ENCODE measurements at regions not wholly inside any gene's neighbourhood (a gene's known extent, or its start where the extent isn't known, plus 50 kb on each side); places are given as distances from the start of the nearest gene placed in this dataset.

GRCh38 chr9:105858877-105859276 lies 164.5 kb downstream of the TMEM38B start:
- TF ChIP-seq NFIC (IDR thresholded peaks at IDR 0.05): no peak
- TF ChIP-seq TCF12 (IDR thresholded peaks at IDR 0.05; ENCODE audit: low read depth): no peak
- TF ChIP-seq EGR1 (IDR thresholded peaks at IDR 0.05): no peak
- no peak for TF ChIP-seq EP300 (IDR thresholded peaks at IDR 0.05; ENCODE audit: borderline replicate concordance)
- TF ChIP-seq YY1 (IDR thresholded peaks at IDR 0.05; ENCODE audit: low read depth): no peak
- TF ChIP-seq, protein P1, sequence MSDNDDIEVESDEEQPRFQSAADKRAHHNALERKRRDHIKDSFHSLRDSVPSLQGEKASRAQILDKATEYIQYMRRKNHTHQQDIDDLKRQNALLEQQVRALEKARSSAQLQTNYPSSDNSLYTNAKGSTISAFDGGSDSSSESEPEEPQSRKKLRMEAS (IDR thresholded peaks at IDR 0.05): no peak
- TF ChIP-seq CEBPB (IDR thresholded peaks at IDR 0.05): no peak
- no peak for TF ChIP-seq TAF1 (IDR thresholded peaks at IDR 0.05; ENCODE audit: low read depth)
- TF ChIP-seq TEAD4 (IDR thresholded peaks at IDR 0.05): no peak
- TF ChIP-seq FOXM1 (IDR thresholded peaks at IDR 0.05; ENCODE audit: borderline replicate concordance, low read depth): no peak
- TF ChIP-seq CREB1 (IDR thresholded peaks at IDR 0.05; ENCODE audit: low read depth): no peak
- TF ChIP-seq USF1 (IDR thresholded peaks at IDR 0.05): no peak
- no peak for TF ChIP-seq RAD21 (IDR thresholded peaks at IDR 0.05; ENCODE audit: low read depth)
- TF ChIP-seq ZBTB7A (IDR thresholded peaks at IDR 0.05; ENCODE audit: low read depth): no peak

DNA sequence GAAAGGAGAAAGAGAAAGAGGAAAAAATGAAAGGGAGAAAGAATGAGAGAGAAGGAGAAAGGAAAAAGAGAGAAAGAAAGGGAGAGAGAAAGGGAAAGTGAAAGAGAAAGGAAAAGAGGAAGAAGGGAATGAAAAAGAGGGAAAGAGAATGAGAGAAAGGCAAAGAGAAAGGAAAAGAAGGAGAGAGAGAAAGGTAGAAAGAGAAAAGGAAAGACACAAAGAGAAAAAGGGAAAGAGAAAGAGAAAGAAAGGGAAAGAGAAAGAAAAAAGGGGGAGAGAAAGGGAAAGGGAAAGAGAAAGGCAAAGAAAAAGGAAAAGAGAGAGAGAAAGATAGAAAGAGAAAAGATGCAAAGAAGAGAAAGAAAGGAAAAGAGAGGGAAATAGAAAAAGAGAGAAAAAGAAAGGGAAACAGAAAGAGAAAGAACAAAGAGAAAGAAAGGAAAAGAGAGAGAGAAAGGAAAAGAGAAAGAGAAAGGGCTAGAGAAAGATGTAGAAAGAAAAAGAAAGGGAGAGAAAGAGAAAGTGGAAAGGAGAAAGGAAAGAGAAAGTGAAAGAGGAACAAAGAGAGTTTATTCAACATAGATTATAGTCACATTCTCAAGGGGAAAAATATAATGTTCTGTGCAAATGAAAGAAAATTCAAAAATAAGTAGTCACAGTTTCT lies 165.2 kb downstream of the TMEM38B start:
- no peak for TF ChIP-seq ZBTB7A (IDR thresholded peaks at IDR 0.05; ENCODE audit: low read depth)
- TF ChIP-seq YY1 (IDR thresholded peaks at IDR 0.05; ENCODE audit: low read depth): no peak
- TF ChIP-seq NFIC (IDR thresholded peaks at IDR 0.05): no peak

GRCh38 chr9:105860516-105860915 lies 166.2 kb downstream of the TMEM38B start:
- TF ChIP-seq CEBPB (IDR thresholded peaks at IDR 0.05): no peak
- TF ChIP-seq TAF1 (IDR thresholded peaks at IDR 0.05; ENCODE audit: low read depth): no peak
- TF ChIP-seq, protein P2, sequence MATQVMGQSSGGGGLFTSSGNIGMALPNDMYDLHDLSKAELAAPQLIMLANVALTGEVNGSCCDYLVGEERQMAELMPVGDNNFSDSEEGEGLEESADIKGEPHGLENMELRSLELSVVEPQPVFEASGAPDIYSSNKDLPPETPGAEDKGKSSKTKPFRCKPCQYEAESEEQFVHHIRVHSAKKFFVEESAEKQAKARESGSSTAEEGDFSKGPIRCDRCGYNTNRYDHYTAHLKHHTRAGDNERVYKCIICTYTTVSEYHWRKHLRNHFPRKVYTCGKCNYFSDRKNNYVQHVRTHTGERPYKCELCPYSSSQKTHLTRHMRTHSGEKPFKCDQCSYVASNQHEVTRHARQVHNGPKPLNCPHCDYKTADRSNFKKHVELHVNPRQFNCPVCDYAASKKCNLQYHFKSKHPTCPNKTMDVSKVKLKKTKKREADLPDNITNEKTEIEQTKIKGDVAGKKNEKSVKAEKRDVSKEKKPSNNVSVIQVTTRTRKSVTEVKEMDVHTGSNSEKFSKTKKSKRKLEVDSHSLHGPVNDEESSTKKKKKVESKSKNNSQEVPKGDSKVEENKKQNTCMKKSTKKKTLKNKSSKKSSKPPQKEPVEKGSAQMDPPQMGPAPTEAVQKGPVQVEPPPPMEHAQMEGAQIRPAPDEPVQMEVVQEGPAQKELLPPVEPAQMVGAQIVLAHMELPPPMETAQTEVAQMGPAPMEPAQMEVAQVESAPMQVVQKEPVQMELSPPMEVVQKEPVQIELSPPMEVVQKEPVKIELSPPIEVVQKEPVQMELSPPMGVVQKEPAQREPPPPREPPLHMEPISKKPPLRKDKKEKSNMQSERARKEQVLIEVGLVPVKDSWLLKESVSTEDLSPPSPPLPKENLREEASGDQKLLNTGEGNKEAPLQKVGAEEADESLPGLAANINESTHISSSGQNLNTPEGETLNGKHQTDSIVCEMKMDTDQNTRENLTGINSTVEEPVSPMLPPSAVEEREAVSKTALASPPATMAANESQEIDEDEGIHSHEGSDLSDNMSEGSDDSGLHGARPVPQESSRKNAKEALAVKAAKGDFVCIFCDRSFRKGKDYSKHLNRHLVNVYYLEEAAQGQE (IDR thresholded peaks at IDR 0.05; ENCODE audit: low read depth): no peak
- no peak for TF ChIP-seq ZBTB7A (IDR thresholded peaks at IDR 0.05; ENCODE audit: low read depth)
- TF ChIP-seq USF1 (IDR thresholded peaks at IDR 0.05): no peak

DNA sequence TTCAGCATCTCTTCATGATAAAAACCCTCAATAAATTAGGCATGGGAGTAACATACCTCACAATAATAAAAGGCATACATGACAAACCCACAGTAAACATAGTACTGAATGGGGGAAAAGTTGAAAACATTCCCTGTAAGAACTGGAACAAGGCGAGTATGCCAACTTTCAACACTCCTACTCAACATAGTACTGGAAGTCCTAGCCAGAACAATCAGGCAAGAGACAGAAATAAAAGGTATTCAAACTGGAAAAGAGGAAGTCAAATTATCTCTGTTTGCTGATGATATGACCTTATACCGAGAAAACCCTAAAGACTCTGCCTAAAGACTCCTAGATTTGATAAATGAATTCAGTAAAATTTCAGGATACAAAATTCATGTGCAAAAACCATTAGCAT lies 167.6 kb downstream of the TMEM38B start:
- TF ChIP-seq EGR1 (IDR thresholded peaks at IDR 0.05) (no peak), TAF1 (IDR thresholded peaks at IDR 0.05; ENCODE audit: low read depth) (no peak), USF1 (IDR thresholded peaks at IDR 0.05) (no peak), YY1 (IDR thresholded peaks at IDR 0.05; ENCODE audit: low read depth) (no peak), RAD21 (IDR thresholded peaks at IDR 0.05; ENCODE audit: low read depth) (no peak), FOXM1 (IDR thresholded peaks at IDR 0.05; ENCODE audit: borderline replicate concordance, low read depth) (no peak)

GRCh38 chr9:105864248-105864898 lies 170.0 kb downstream of the TMEM38B start:
- TF ChIP-seq EP300 (IDR thresholded peaks at IDR 0.05; ENCODE audit: borderline replicate concordance) (no peak), ZBTB7A (IDR thresholded peaks at IDR 0.05; ENCODE audit: low read depth) (no peak), TEAD4 (IDR thresholded peaks at IDR 0.05) (no peak), CREB1 (IDR thresholded peaks at IDR 0.05; ENCODE audit: low read depth) (no peak), USF1 (IDR thresholded peaks at IDR 0.05) (no peak), TCF12 (IDR thresholded peaks at IDR 0.05; ENCODE audit: low read depth) (no peak), TAF1 (IDR thresholded peaks at IDR 0.05; ENCODE audit: low read depth) (no peak), NFIC (IDR thresholded peaks at IDR 0.05) (no peak), RAD21 (IDR thresholded peaks at IDR 0.05; ENCODE audit: low read depth) (no peak), FOXM1 (IDR thresholded peaks at IDR 0.05; ENCODE audit: borderline replicate concordance, low read depth) (no peak)
- TF ChIP-seq, protein P2 (IDR thresholded peaks at IDR 0.05; ENCODE audit: low read depth): no peak
